IMR-90 (cell line): ENCODE measurements at regions not wholly inside any gene's neighbourhood (a gene's known extent, or its start where the extent isn't known, plus 50 kb on each side); places are given as distances from the start of the nearest gene placed in this dataset.
"Not testable (repeated sequence)": the region's sequence is repeated elsewhere in the genome, so short reads cannot be mapped to it uniquely, and the experiment has no call there.

Source experiments
- ATAC-seq: fragments of 200-7000 bp; cut with Tn5 transposase; 2 replicates; pipeline ENCODE4 v1.9.1; 2020; ENCODE audit warnings: low read depth, mild to moderate bottlenecking, moderate library complexity
- BruUV-seq: library from RNA; stranded (reverse); fragments of 400-500 nt; replicated peaks from 2 replicates; lab custom pipeline; 2021; lab: Mats Ljungman, UMichigan
- CTCF ChIA-PET: fragments of 300-600 bp; formaldehyde crosslinking; extraction: SDS; loops from one replicate; lab custom pipeline; 2021; ENCODE audit warnings: antibody characterized with exemption; lab: Yijun Ruan, JAX
- POLR2A ChIA-PET: fragments of 300-600 bp; sonication (Branson Sonifier 250); formaldehyde crosslinking; loops from one replicate; lab custom pipeline; 2022; ENCODE audit warnings: antibody characterized with exemption; ENCODE audit not compliant: unreplicated experiment; lab: Charles Lee
- DNase-seq: peaks from one replicate; pipeline ENCODE4 v3.0.0; 2013
- H2AFZ ChIP-seq: replicated peaks from 2 replicates; pipeline ENCODE3; 2013; ENCODE audit warnings: low read length, mild to moderate bottlenecking; ENCODE audit not compliant: poor library complexity
- H2AK5ac ChIP-seq: 2 replicates; pipeline ENCODE4 v1.6.1; 2013; ENCODE audit warnings: low read depth, low read length, inconsistent platforms
- H2AK9ac ChIP-seq: replicated peaks from 2 replicates; pipeline ENCODE3; 2013; ENCODE audit warnings: mild to moderate bottlenecking, low read depth, low read length, moderate library complexity; ENCODE audit not compliant: poor library complexity
- H2BK120ac ChIP-seq: 2 replicates; pipeline ENCODE4 v1.6.1; 2013; ENCODE audit warnings: low read depth, low read length, inconsistent platforms
- H2BK15ac ChIP-seq: 3 replicates; pipeline ENCODE4 v1.6.1; 2013; ENCODE audit warnings: low read depth, low read length, inconsistent platforms
- H2BK20ac ChIP-seq: 2 replicates; pipeline ENCODE4 v1.6.1; 2013; ENCODE audit warnings: low read depth, mild to moderate bottlenecking, inconsistent platforms, low read length, moderate library complexity
- H2BK5ac ChIP-seq: 2 replicates; pipeline ENCODE4 v1.6.1; 2013; ENCODE audit warnings: mild to moderate bottlenecking, low read depth, low read length, inconsistent platforms; ENCODE audit not compliant: poor library complexity, severe bottlenecking
- H3K14ac ChIP-seq: replicated peaks from 2 replicates; pipeline ENCODE4 v1.6.1; 2013; ENCODE audit warnings: low read depth, low read length, inconsistent platforms
- H3K18ac ChIP-seq: 2 replicates; pipeline ENCODE4 v1.6.1; 2013; ENCODE audit warnings: low read depth, low read length, control low read depth
- H3K23ac ChIP-seq: 2 replicates; pipeline ENCODE4 v1.6.1; 2013; ENCODE audit warnings: low read depth, low read length, inconsistent platforms
- H3K27ac ChIP-seq: 2 replicates; pipeline ENCODE4 v1.5.1; 2013; ENCODE audit warnings: mild to moderate bottlenecking, control low read depth, low read length; ENCODE audit not compliant: insufficient read depth
- H3K27me3 ChIP-seq: 2 replicates; pipeline ENCODE4 v1.6.1; 2013; ENCODE audit warnings: low read length; ENCODE audit not compliant: control insufficient read depth, insufficient read depth
- H3K36me3 ChIP-seq: 2 replicates; pipeline ENCODE4 v1.6.1; 2013; ENCODE audit warnings: low read length, mixed read lengths; ENCODE audit not compliant: control insufficient read depth, insufficient read depth
- H3K4ac ChIP-seq: 2 replicates; pipeline ENCODE4 v1.6.1; 2013; ENCODE audit warnings: low read depth, low read length, inconsistent platforms
- H3K4me1 ChIP-seq: 2 replicates; pipeline ENCODE4 v1.6.1; 2013; ENCODE audit warnings: low read length, mixed read lengths; ENCODE audit not compliant: control insufficient read depth, insufficient read depth
- H3K4me2 ChIP-seq: 2 replicates; pipeline ENCODE4 v1.6.1; 2013; ENCODE audit warnings: low read depth, mild to moderate bottlenecking, control low read depth, low read length, moderate library complexity
- H3K4me3 ChIP-seq: 2 replicates; pipeline ENCODE4 v1.5.1; 2013; ENCODE audit warnings: low read depth, mild to moderate bottlenecking, control low read depth, low read length, moderate library complexity; ENCODE audit not compliant: insufficient read depth
- H3K56ac ChIP-seq: 2 replicates; pipeline ENCODE4 v1.6.1; 2013; ENCODE audit warnings: low read length, inconsistent platforms; ENCODE audit not compliant: insufficient read depth; ENCODE audit errors: extremely low read depth
- H3K79me1 ChIP-seq, 2 experiments: 2 replicates each; pipeline ENCODE4 v1.6.1; 2013; ENCODE audit warnings: low read length in 2 of 2, inconsistent platforms in 1 of 2, low read depth in 1 of 2
- H3K9ac ChIP-seq: 2 replicates; pipeline ENCODE4 v1.6.1; 2013; ENCODE audit warnings: low read depth, low read length, control low read depth
- H3K9me1 ChIP-seq: 2 replicates; pipeline ENCODE4 v1.6.1; 2013; ENCODE audit warnings: low read length, inconsistent platforms; ENCODE audit not compliant: insufficient read depth
- H3K9me3 ChIP-seq: 2 replicates; pipeline ENCODE4 v1.6.1; 2013; ENCODE audit warnings: low read length; ENCODE audit not compliant: control insufficient read depth, insufficient read depth
- H4K20me1 ChIP-seq: 2 replicates; pipeline ENCODE4 v1.6.1; 2013; ENCODE audit warnings: low read length, inconsistent platforms; ENCODE audit not compliant: insufficient read depth
- H4K5ac ChIP-seq: 2 replicates; pipeline ENCODE4 v1.6.1; 2013; ENCODE audit warnings: mild to moderate bottlenecking, low read depth, low read length, control low read depth
- H4K8ac ChIP-seq, 2 experiments: 2 replicates each; pipeline ENCODE4 v1.6.1; 2013; ENCODE audit warnings: low read depth in 2 of 2, low read length in 2 of 2, control low read depth in 1 of 2, inconsistent platforms in 1 of 2
- H4K91ac ChIP-seq: 2 replicates; pipeline ENCODE4 v1.6.1; 2013; ENCODE audit warnings: low read depth, low read length, inconsistent platforms; ENCODE audit not compliant: insufficient read depth
- WGBS, 2 experiments: methylation state at CpG; one replicate each; pipeline versions ENCODE4 v1.1.5 to v1.1.7; 2013; ENCODE audit warnings: missing lambda C conversion rate in 2 of 2; ENCODE audit not compliant: insufficient read length in 1 of 2; ENCODE audit errors: extremely low coverage in 2 of 2; 5-methylcytosine and 5-hydroxymethylcytosine counted together
- dilution Hi-C: fragments of 300-500 bp; cut with HindIII; formaldehyde crosslinking; loops from one replicate; pipeline ENCODE4 v1.14.3; 2018; ENCODE audit warnings: low sequenced_read_pairs; ENCODE audit not compliant: unreplicated experiment
- in situ Hi-C: fragments of 300-500 bp; cut with MboI; formaldehyde crosslinking; loops from 3 replicates; pipeline ENCODE4 v1.14.3; 2019; ENCODE audit warnings: low sequenced_read_pairs, inconsistent platforms, mixed read lengths
- intact Hi-C: fragments of 100-400 bp; cut with micrococcal nuclease; formaldehyde crosslinking; loops from 2 replicates; pipeline ENCODE4 v1.10.0; 2022

DNA sequence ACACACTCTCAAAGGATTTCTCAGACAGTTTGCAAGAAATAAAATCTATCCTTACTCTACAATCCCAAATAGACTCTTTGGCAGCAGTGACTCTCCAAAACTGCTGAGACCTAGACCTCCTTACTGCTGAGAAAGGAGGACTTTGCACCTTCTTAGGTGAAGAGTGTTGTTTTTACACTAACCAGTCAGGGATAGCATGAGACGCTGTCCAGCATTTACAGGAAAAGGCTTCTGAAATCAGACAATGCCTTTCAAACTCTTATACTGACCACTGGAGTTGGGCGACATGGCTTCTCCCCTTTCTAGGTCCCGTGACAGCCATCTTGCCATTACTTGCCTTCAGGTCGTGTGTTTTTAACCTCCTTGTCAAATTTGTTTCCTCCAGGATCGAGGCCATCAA is 268.4 kb downstream of the S1PR1 start:
- H3K27me3 ChIP-seq, H4K91ac ChIP-seq, H2AK9ac ChIP-seq, H3K14ac ChIP-seq, H3K4me1 ChIP-seq, H4K20me1 ChIP-seq, H2AK5ac ChIP-seq, H3K4ac ChIP-seq, dilution Hi-C loops, H3K9ac ChIP-seq, in situ Hi-C loops, H3K79me1 ChIP-seq, H3K18ac ChIP-seq, H2AFZ ChIP-seq, H3K23ac ChIP-seq, H2BK15ac ChIP-seq, H3K36me3 ChIP-seq, ATAC-seq, H3K56ac ChIP-seq, H2BK5ac ChIP-seq, H2BK20ac ChIP-seq, H3K9me3 ChIP-seq, intact Hi-C loops, H3K27ac ChIP-seq, DNase-seq, H3K4me3 ChIP-seq, H3K4me2 ChIP-seq, BruUV-seq, H4K5ac ChIP-seq, H3K9me1 ChIP-seq, H4K8ac ChIP-seq, POLR2A ChIA-PET, H2BK120ac ChIP-seq: not testable (repeated sequence)
- CTCF ChIA-PET: interaction anchor here (1.0 to 1.9 kb wide), 2 partner anchors 15 to 34 kb away, joined by 4 to 8 read pairs; no protein-coding TSS in a partner anchor
- WGBS, 2 experiments: 80% methylated on average over 1 of the region's 5 CpGs; no CpG with 5 or more reads in 1 of the 2 experiments
